Medulla oblongata (tissue), 1 donor: ENCODE measurements at regions not wholly inside any gene's neighbourhood (a gene's known extent, or its start where the extent isn't known, plus 50 kb on each side); places are given as distances from the start of the nearest gene placed in this dataset.
"Not testable (repeated sequence)": the region's sequence is repeated elsewhere in the genome, so short reads cannot be mapped to it uniquely, and the experiment has no call there.

Source experiments
- DNase-seq: peaks from one replicate; pipeline ENCODE4 v3.0.0-alpha.2; 2015; ENCODE audit errors: extremely low spot score

DNA sequence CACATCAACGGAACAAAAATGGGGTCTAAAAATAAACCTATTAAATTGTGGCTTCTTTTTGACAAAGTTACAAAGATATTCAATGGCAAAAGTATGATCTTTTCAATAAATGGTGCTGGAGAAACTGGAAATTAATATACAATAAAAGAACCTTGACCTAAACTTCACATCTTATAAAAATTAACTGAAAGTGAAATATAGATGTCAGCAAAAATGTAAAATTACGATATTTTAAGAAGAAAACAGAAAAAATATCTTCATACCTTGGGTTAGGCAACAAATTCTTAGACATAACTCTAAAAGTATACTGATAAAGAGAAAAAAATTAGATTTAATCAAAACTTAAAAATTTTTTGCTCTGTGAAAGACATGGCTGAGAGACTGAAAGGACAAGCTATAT lies 1909.5 kb upstream of the CDH9 start:
- no peak for DNase-seq

DNA sequence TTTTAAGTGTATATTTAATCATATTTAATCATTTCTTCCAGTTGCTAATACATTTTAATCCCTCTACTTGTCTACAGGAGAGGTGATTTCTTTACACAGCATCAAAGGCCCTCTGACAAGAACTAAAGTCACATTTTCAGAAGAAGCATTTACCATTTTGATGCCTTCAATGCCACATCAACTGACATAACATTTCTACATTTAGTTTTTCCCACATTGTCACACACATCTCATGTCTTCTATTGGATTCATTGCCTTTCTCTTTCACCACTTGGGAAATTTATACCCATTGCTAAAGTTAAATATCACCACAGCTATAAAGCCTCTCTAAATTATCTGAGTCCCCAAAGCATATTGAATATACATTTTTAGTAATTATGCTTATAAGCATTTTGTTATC lies 1907.5 kb upstream of the CDH9 start:
- DNase-seq, result no peak

DNA sequence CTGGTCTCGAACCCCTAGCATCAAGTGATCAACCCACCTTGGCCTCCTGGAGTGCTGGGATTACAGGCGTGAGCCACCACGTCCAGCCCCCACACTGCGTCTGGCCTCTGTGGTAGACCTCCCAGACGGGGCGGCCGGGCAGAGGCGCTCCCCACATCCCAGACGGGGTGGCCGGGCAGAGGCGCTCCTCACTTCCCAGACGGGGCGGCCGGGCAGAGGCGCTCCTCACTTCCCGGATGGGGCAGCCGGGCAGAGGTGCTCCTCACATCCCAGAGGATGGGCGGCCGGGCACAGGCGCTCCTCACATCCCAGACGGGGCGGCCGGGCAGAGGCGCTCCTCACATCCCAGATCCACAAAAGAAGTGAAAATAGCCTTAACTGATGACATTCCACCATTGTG lies 1891.0 kb upstream of the CDH9 start:
- DNase-seq, result not testable (repeated sequence)

DNA sequence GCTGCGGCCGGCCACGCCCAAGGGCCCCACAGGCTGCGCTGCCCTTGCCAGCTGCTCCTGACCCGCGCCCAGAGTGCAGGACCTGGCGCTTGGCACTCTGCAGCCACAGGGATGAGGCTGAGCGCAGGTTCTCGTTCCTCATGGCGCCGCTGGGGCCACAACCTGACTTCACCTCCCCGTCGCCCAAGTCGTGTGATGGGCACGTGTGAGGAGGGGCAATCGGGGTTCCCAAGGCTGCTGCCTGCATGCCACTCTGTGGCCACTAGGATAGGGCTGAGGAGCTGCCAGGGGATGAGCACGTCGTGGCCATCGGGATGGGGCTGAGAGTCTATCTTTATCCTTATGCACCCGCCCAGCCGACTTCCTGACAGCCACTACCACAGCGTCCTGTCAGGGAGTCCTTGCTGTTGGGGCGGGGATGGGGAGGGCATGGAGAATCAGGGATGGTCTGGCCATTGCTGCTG lies 1890.0 kb upstream of the CDH9 start:
- DNase-seq, result not testable (repeated sequence)

DNA sequence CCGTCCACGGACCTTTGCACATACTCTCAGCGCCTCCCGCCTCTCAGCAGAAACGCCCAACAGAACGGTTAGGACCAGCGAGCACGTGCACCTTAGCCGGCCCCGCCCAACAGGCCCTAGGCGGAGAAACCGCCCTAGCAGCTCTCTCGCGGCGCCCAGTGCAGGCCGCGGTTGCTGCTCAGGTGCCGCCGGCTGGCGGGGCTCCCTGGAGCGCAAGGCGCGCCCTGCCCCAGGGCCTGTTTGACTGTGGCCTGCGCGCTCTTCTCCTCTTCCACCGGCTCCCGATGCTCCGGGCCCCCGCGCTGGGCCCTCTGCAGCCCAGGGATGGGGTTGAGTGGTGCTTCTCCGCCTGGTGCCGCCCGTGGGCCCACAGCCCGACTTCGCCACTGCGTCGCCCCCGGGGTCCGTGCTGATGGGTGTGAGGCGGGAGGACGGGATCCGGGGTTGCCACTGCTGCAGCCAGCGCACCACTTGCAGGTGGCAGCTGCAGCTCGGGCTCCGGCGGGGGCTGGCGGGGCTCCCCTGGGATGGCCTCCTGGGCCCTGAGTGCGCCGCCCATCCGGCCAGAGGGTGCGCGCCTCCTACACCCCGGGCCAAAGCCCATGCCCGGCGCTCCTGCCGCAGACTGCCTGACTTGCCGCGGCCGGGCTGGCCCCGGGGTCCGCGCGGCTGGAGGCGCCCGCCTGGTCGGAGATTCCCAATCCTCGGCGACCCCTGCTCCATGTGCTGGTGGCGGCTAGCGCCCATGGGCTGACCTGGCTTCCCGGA lies 1889.4 kb upstream of the CDH9 start:
- DNase-seq, result no peak

DNA sequence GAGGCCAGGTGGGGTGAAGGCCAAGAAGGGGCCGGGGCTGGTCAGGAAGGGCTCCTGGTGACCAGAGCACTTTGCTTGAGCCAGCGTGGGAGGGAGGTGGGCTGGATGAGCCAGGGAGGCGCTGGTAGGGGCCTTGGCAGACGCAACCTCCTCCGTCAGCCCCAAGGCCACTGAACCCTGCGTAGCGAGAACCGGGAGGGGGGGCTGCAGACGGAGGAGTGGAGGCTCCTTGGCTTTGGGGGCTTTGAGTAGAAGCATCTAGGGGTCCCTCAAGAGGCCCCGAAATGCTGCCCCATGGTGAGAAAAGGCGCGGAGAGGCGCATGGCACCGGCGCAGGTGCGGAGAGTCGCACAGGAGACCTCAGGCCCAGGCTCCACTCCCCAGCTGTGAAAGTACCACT lies 1888.0 kb upstream of the CDH9 start:
- DNase-seq, result no peak

DNA sequence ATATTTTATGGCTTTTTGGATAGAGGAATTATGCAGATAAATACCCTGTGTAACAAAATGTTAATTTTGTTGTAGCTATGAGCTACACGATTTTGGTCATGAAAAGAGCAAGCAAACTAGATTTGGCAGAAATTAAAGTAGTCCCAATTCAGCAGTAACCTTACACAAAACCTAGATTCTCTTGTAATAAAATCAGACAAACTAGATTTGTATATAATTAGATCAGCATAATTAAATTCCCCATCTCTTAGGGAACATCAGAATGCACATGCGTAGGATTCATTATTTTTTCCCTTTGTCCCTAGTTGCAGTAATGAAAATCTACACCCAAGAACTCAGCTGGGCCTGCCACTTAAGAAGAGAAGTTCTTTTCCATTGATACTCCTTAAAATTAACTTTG lies 1879.2 kb upstream of the CDH9 start:
- no peak for DNase-seq

DNA sequence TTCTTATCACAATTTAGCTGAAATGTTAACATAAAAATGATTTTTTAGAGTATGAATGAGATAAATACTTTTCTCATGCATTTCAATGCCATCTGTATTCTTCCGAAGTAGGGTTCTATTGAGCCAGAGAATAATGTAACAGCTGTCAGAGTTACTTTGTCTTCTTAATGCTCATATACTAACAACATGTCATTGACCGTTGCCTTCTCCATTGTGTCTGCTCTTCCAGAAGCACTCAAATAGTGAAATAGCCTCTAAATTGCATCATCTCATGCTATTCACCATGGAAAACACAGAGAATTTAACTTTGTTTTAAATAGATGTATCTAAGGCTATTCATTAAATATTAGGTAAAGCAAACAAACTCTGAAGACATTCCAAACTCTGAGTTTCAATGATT lies 1875.9 kb upstream of the CDH9 start:
- no peak for DNase-seq

DNA sequence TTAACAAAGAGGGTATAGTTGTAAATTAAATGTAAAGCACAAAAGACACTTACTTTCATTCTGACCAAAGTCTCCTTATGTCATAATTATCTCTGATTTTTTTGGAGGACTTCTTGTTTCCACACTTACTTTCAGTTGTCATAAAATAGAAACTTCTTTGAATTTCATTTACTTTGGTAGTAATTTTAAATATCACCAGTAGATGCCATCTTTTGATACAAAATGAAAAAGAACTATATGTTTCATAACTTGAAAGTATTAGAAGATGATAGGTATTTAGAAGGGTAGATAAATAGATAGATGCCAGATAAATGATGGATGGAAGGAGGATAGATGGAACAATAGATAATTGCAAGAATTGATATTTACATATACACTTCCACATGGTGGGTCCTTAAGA lies 1865.3 kb upstream of the CDH9 start:
- DNase-seq, result no peak

DNA sequence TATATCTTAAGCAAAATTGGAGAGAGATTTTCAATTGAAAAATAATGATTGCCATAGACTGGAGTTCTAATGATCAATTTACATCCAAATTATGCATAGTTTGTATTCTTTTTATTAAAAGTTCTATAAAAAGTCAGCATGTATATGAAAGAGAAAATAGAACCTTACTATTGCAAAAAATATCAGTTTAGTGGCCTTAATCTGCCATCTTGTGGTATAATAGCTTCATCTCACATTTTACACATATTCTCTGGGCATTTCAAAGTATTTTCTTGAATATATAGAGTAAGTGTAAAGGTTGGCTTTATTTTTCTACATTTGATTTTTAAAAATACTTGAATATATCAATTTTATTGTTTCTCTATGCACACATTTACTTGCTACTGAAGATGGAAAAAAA lies 1858.6 kb upstream of the CDH9 start:
- DNase-seq, result no peak

DNA sequence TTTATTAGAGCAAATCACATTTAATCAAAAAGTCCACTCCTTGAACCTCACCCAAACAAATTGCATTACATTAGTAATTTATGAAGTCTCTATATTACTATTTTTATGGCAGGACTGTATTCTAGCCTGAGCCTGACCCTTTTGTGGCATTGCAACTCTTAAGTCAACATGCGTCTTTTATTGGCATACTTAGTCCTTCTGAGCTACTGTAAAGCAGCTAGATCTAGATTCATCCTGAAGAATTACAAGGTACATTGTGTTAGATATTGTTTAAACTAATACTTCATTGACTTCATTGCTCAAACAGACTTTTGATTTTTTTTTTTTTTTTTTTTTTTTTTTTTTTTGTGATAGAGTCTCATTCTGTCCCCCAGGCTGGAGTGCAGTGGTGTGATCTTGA lies 1842.5 kb upstream of the CDH9 start:
- DNase-seq, result no peak

DNA sequence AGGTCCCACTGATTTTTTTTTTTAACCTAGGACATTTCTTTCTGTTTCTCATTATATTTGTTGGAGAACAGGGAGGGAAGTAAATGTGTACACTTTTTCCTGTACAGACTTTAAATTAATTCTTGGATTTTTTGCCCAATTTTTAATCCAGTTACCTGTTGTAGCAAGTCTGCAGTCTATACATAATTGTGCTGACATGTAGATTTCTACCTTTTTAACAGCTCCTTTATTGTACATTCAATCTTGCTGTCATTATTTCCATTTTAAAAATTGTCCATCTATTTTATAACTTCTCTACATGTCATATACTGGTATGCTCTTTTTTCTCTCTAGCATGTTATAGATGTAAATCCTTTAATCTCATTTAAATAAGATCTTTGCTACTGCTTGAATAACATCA lies 1838.7 kb upstream of the CDH9 start:
- no peak for DNase-seq

DNA sequence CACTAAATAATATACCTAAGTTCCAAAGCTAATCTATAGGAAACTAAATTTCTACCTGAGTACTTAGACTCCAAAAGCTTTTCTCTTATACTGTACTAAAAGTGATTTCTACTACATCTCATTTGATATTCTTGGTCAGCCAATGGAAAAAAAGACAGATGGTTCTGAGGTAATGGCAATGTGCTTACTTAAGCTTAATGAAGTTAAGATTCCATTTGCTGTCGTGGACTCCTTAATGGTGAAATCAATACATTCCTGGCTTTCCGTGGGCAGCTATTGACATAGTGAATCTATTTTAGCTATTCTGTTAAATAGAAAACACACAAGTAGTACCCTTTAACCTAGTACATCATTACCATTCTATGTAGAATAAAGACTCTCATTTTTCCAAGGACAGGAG lies 1825.6 kb upstream of the CDH9 start:
- DNase-seq, result no peak

DNA sequence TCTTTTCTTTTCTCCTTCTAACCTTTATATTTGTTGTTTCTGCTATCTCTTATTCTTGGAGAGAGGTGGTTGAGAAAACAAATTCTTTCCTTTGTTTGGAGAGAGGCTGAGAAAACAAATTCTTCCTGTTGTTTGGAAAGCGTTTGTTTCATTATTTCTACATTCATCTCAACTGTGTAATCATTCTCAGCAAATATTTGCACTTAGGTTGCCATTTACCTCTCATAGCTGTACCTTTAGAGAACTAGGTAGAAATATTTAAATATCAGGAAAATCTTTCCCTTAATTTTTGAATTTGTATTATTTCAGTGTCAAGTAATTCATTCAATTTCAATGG lies 1824.4 kb upstream of the CDH9 start:
- no peak for DNase-seq

DNA sequence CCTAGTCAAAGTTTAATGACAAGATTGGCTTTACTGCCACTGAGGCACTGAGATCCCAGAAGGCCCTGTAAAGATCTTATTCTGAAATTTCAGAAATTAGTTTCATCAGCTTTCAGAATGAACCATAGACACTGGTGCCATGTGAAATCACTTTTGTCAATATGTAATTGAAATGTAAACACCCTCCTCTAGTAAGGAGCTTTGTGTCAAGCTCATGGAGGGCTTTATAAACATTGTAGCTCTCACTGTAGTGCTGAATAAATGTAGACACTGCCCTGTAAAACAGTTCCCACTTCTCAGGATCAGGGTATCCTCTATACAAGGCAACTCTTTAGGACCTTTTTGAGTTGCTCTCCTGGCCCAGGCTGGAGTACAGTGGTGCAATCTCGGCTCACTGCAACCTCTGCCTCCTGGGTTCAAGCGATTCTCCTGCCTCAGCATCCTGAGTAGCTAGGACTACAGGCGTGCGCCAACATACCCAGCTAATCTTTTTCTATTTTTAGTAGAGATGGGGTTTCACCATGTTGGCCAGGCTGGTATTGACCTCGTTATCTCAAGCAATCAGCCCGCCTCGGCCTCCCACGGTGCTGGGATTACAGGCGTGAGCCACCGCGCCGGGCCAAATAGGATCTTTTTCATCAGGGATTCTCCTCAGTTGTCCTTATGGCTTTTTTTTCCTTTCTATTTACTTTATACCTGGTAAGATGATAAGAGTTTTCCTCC lies 1823.9 kb upstream of the CDH9 start:
- DNase-seq, result no peak

DNA sequence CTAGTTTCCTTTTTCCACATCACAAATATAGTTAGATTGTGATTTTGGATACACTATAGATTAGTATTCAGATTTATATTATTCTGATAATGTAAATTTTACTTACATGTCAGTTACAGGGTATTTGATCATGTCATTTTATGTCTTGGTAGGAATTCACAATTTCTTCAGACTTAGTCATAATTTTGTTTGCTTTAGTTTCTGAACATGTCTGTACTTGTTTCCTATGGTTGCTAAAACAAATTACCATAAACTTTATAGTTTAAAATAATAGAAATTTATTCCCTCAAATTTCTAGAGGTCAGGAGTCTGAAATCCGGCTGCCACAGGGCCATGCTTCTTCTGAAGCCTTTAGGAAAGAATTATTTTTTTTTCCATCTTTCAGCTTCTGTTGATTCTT lies 1817.2 kb upstream of the CDH9 start:
- no peak for DNase-seq

DNA sequence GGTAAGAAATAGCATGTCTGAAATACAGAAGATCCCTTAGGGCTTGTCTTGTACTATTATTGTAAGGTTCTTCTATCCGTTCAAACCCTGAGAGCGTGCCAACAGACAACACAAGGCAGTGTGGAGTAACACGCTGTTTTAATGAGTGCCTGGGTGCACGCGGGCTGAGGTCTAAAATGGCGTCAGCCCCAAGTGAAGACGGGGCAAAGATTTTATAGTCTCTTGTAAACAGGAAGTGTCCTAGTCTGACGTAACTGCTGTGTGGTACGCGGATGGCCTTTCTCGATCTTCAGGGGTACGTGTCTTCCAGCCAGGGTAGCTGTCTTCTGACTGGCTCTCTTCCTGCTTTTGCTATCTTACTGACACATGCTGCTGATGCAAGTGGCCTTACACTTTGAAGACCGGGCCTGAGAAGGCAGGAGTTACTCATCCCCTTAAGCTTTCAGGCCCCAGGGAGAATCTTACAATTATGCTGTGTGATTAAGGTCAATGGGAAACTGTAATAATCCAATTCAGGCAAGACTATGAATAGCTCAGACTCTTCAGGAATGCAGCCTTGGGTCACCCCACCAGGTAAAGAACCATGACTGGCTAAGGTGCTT lies 1812.0 kb upstream of the CDH9 start:
- DNase-seq, result no peak

DNA sequence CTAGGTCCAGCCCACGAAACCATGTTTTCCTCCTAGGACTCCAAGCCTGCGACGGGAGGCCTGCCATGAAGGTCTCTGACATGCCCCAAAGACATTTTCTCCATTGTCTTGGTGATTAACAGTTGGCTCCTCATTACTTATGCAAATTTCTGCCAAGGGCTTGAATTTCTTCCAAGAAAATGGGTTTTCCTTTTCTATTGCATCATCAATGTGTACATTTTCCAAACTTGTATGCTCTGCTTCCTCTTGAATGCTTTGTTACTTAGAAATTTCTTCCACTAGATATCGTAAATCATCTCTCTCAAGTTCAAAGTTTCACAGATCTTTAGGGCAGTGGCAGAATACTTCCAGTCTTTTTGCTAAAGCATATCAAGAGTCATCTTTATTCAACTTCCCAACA lies 1792.7 kb upstream of the CDH9 start:
- no peak for DNase-seq

DNA sequence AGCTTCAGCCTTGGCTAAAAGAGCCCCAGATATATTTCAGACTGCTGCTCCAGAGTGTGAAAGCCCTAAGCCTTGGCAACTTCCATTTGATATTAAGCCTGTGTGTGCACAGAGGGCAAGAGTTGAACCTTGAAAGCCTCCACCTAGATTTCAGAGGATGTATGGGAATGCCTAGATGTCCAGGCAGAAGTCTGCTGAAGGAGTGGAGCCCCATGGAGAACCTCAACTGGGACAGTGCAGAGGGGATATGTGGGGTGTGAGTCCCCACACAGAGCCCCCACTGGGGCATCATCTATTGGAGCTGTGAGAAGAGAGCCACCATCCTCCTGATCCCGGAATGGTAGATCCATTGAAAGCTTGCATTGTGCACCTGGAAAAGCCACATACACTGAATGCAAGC lies 1784.8 kb upstream of the CDH9 start:
- DNase-seq, result no peak

DNA sequence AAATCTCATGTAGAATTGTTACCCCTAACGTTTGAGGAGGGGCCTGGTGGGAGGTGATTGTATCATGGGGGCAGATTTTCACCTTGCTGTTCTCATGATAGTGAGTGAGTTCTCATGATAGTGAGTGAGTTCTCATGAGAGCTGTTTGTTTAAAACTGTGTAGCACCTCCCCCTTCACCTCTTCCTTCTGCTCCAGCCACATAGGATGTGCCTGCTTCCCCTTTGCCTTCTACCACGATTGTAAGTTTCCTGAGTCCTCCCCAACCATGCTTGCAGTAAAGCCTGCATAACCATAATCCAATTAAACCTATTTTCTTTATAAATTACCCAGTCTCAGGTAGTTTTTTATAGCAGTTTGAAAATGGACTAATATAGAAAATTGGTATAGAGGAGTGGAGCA lies 1783.7 kb upstream of the CDH9 start:
- DNase-seq, result no peak

DNA sequence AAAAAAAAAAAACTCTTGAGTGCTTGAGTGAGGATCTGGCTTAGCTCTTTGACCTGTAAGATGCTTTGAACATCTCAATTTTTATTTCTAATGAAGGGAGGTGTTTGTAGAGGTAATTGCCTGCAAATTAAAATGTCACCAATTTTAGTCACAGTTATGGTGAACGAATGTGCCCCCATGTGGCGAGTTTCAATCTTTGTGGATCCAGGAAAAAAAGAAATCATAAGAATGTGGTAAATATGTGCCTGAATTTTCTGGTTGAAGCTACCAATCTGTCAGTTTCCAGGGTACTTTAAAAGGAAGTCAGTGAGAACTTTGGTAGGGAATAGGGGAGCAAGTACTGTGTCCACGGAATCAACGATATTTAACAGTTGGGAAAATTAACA lies 1772.4 kb upstream of the CDH9 start:
- DNase-seq, result no peak

DNA sequence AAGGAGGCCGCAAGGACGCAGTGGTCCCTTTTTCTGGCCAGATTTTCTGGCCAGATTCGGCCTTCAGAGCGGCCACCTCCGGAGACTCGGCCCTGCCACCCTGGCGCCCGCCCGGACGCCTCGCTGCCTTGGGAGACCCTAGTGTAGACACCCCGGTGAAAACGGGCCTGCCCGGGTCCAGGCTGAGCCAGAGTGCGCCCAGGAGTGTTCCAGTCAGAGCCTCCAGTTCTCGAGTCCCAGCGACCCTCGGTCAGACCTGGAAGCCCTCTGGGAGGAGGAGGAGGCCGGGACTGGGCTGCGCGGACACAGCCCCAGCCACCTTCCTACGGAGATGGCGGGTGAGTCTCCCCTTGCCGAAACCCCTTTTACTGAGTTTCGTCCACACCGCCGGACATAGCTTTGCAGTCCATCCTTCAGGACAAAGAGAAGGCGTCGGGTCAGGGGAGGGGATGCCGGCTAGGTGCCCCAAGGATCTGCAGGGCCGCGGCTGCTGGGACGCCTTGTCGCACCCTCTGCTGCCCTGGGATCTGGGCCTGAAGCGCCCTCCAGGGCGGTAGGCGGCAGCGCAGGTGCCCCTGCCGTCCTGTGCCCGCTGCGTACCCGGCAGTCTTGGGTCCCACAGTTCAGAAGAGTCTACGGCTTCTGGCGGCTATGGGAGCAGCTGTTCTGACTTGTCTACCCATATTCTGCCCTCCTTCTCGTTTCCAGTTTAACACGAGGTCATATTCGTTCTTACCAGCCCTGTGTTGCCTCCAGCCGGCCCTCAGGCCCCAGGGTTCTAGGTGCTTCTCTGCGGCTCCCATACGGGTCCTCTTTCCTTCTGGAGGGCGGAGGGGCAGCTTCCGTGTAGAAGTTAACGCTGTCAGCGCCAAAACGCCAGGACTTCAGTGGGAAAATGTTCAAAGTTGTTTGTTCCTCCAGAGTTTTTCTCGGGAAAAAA lies 1771.7 kb upstream of the CDH9 start:
- DNase-seq, result no peak
